GM18870 (cell line): ENCODE measurements at regions not wholly inside any gene's neighbourhood (a gene's known extent, or its start where the extent isn't known, plus 50 kb on each side); places are given as distances from the start of the nearest gene placed in this dataset.

Source experiments
- ATAC-seq: cut with Tn5 transposase; IDR thresholded peaks from one replicate; pipeline ENCODE4 v1.9.1; 2021; ENCODE audit warnings: moderate library complexity; ENCODE audit not compliant: unreplicated experiment

DNA sequence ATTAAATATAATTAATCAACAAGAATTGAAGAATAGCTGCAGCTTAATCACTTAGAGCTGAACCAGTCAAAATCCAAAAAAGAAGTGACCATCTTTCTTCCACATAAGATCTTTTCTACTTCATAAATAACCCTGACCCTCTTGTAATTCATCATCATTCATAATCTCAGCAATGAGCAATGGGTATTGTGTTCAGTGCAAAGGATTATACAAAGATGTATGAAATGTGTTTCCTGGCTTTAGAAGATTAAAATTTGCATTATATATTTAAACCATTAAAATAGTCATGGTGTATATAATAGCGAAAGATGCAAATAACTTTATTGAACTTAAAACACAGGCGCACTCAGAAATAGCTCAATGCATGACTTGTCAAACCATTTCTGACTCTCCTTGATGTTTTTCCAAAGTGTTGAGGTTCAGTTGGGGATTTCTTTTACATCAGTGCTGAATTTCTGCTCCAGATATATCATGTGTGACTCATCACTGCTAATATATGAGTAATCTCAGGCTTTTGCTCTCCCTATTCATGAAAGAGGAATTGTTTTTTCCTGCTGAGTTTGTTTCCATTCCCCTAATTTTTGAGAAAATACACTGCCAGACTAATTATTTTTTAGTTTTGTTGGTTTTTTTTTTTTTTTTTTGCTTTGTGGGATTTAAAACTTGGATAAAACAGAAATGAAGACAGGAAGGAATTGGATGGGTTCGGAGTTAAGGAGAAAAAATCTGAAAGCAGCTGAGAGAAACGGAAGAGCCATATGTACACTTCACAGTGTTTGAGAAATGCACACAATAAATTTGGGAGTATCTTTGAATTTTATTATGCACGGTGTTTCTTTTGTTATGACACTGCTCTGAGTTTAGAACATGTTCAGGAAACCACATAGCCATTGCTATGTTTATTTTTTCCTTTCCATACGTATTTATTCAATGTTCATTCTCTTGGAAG lies 290.1 kb upstream of the PCDH7 start:
- ATAC-seq: no peak

GRCh38 chr4:30434656-30435055 lies 285.5 kb upstream of the PCDH7 start:
- ATAC-seq: no peak

DNA sequence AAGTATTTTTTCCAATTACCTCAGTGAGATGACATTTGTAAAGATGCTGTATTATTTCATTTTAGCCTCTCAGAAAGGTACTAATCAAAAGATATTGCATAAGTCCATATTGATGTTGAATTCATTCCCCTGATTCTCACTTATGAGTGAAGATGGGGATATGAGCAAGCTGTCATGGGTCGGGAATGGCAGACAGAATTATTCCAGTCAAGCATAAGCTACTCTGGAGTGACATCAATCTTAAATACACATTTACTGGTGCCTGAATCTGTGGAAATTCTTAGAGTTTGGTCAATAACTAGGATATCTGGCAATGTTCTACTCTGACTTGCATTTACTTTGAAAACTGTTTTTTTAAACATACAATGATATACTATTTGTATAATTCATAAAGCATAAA lies 283.8 kb upstream of the PCDH7 start:
- no peak for ATAC-seq

GRCh38 chr4:30437316-30437715 lies 282.9 kb upstream of the PCDH7 start:
- no peak for ATAC-seq

GRCh38 chr4:30443289-30443688 lies 276.9 kb upstream of the PCDH7 start:
- no peak for ATAC-seq

DNA sequence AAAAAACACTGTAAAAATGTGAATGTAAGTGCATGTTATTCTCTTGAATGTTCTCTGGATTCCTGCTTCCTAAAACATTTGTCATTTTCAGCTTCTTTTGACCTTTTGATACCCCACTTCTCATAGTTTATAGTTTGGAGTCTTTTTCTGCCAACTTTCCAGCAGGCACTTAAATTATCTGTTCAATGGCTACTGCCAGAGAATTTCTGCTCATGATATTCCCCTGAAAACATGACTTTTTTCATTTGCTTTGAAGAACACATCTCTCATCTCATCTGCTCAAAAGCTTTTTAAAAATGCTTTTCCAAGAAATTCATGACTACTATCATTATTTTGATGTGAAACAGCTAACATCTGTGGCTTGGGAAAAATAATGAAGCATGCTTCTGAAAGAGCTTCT lies 269.7 kb upstream of the PCDH7 start:
- no peak for ATAC-seq

- no peak for ATAC-seq
These were observed 265.7 kb upstream of the PCDH7 start for GRCh38 chr4:30454504-30454903.

DNA sequence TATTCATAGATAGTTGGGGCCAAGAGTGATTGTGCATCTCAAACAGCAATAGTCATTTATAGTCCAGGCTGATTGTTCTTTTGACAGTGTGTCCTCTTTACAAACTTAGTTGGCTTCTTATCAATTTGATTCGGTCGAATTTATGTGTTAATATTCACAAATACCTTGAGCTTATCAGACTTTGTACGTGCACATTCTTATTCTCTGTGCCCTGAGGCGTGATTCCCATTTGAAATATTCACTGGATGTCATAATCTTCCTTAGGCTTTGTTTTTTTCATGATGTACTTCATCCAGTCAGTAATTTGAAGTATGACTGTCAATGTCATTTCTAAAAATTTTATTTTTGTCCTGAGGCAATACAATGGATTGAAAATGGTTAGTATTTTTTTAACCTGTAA lies 263.5 kb upstream of the PCDH7 start:
- no peak for ATAC-seq

DNA sequence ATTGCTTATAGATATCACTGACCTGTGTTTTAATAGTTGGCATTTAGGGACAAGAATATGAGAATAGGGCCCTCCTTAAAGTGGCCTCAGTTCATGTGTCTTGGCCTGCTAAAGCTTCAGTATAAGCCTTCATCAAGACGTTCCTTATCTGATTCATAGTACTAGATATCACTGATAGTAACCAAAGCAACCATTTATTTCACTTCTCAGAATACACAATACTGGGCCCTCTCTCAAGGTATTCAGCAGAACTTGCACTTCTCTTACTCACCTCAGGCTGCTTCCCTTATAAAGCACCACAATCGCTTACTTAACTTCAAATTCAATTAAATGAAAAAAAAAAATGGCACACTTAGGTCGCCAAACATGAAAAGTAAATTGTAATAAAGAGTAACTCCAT lies 259.4 kb upstream of the PCDH7 start:
- ATAC-seq: peak; percentile 41

DNA sequence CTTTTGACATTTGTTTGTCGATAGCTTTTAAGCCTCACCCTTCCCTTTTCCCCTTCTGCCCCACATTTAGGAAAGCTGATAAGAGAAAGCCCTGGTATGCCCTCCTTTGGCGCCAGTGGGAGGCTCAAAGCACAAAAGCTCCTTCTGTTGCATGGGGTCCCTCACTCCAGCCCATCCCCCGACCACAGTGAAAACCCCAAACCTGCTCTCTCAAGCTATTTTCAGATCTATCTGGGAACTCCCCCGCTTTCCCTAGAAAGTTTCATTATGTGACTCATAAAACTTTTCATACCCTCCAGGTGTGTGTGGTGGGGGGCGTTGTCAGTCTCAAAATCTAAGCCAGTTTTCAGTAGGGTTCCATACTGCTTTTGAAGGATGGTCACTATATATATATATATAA lies 259.0 kb upstream of the PCDH7 start:
- peak; percentile 48 for ATAC-seq

GRCh38 chr4:30462445-30463090 lies 257.6 kb upstream of the PCDH7 start:
- ATAC-seq: no peak

DNA sequence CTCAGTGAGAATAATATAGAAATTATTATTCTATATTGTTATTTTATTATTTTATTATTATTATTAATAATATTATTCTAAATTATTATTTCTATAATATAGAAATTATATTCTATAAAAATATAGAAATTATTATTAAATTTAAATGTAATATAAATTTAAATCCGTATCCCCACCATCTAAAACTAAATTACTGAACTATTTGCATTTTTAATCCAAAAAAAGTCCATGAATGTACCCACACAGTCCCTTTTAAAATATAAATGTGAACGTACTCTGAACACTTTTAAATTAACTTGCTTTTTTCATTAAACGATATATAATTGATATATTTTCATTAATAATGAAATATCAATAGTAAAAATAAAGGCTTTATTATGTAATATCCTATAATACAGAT lies 248.3 kb upstream of the PCDH7 start:
- ATAC-seq: no peak

GRCh38 chr4:30473225-30473624 lies 246.9 kb upstream of the PCDH7 start:
- ATAC-seq: no peak

DNA sequence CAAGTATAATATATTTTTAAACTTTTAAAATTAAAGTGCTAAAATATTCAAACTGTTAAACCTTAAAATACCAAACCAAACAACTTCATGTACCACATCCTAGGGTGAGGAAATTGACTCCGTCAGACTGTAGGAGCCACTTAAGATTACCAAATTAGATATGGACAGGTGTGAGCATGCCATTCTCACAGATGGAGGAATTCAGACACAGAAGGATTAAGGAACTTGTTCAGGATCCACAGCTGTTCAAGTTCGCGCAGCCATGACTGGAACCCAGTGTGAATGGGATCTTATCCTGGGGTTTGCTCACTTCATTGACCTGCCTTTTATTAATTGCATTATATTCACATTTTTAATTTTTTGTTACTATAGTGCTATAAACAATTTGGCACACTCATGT lies 224.9 kb upstream of the PCDH7 start:
- ATAC-seq: no peak

- ATAC-seq: no peak
These were observed 224.4 kb upstream of the PCDH7 start for GRCh38 chr4:30495651-30496310.

- ATAC-seq: no peak
These were observed 208.4 kb upstream of the PCDH7 start for GRCh38 chr4:30511751-30512150.

DNA sequence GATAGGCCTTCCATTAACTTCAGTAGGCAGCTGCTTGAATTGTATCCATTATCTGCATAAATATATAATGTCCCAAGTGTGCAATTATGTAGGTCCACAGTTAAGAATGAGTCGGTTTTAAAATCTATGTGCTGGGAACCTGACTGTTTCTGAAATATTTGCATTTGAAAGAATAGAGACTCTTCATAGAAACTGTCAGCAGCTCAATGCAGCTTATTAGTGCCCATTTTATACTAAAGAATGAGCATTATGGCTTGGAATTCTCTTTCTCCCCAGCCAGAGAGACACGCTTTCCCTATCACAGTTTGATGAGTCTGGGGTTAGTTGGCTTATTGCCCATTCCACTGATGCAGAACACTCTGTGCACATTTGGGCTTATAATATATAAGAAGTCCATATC lies 202.0 kb upstream of the PCDH7 start:
- no peak for ATAC-seq

DNA sequence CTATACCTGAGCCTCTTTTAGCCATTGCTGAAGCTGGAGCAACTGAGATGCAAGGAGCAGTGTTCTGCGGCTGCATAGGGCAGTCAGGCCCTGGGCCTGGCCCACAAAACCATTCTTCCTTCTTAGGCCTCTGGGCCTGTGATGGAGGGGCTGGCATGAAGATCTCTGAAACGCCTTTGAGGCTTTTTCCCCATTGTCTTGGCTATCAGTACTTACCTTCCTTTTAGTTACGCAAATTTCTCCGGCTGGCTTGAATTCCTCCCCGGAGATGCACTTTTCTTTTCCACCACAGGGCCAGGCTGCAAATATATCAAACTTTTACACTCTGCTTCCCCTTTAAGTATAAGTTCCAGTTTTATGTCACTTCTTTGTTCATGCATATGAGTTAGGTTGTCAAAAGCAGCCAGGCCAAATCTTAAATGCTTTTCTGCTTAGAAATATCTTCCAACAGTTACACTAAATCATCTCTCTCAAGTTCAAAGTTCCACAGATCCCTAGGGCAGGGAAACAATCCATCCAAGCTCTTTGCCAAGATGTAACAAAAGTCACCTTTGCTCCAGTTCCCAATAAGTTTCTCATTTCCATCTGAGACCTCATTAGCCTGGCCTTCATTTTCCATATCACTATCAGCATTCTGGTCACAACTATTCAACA lies 194.4 kb upstream of the PCDH7 start:
- no peak for ATAC-seq

DNA sequence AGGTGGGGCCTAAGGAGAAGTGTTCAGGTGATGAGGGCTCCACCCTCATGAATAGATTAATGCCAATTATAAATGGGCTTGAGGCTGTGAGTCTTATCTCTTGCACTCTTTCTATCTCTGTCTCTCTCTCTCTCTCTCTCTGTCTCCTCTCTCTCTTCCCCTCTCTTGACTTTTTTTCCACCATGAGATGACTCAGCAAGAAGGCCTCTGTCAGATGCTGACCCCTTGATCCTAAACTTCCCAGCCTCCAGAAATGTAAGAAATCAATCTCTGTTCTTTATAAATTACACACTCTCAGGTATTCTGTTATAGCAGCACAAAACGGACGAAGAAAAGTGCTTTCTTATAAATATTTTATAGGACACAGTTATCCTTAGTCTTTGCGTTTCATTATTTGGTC lies 184.9 kb upstream of the PCDH7 start:
- no peak for ATAC-seq

- no peak for ATAC-seq
These were observed 183.9 kb upstream of the PCDH7 start for GRCh38 chr4:30536231-30536630.

DNA sequence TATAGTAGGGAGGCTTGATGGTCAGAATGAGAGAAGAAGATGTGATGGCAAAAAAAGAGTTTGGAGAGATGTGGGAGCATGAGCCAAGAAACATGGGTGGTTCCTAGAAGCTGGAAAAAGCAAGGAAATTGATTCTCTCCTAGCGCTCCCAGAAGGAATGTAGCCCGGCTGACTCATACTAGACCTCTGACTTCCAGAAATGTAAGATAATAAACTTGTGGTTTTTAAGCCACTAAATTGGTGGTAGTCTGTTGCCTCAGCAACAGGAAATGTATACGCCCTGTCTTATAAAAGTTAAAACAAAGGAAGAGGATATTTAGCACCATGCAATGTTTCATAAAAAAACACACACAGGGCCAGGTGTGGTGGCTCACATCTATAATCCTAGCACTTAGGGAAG lies 182.7 kb upstream of the PCDH7 start:
- no peak for ATAC-seq
